ENCODE measurements at regions not wholly inside any gene's neighbourhood (a gene's known extent, or its start where the extent isn't known, plus 50 kb on each side); places are given as distances from the start of the nearest gene placed in this dataset.

DNA sequence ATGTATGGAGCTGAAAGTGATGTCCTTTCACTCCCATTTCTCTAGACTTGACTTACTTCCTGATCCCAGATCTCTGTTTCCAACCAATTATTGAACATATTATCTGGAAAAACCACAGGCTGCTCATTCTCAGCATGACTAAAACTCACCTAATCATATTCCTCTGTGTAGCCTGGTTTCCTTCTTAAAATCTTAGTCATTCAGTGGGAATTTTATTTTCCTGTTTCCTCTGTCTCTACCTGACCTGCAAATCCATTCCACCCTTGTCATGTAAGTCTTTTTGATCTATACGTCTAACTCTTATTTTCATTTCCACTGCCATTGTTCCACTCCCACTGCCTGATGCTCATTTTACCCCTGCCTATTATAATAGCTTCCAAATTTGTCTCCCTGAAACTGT lies 67.9 kb upstream of the APOBEC4 start:
- no peak for DNase-seq
- Histone ChIP-seq H3K27ac (no peak overlapping the region), H3K9me3 (no peaks in the 10 kb centered on the region), H3K4me1 (no peaks in the 10 kb centered on the region), H3K4me3 (no peak overlapping the region), H3K27me3 (no peaks in the 10 kb centered on the region), H3K36me3 (no peaks in the 10 kb centered on the region)
- intact Hi-C loops (cut with DNase I; ENCODE audit: low total_unique reads) (no loop called here), in situ Hi-C loops (cut with MboI; ENCODE audit: low pct_ligation_motif_present in 1 of 4, low pct_unique_long_range_greater_than_20kb in 1 of 4, low sequenced_read_pairs in 3 of 4) (no loop called here)
- WGBS, 2 donors (ENCODE audit: low coverage in 1 of 2): 47 to 89% methylated on average over 1 of the region's 1 CpG
- no peak for TF ChIP-seq POLR2A (IDR thresholded peaks at IDR 0.05)
- TF ChIP-seq POLR2AphosphoS5 (IDR thresholded peaks at IDR 0.05): no peak
- no peak for TF ChIP-seq EP300 (IDR thresholded peaks at IDR 0.05; ENCODE audit: low read depth)
- no peak for TF ChIP-seq CTCF (IDR thresholded peaks at IDR 0.05)

DNA sequence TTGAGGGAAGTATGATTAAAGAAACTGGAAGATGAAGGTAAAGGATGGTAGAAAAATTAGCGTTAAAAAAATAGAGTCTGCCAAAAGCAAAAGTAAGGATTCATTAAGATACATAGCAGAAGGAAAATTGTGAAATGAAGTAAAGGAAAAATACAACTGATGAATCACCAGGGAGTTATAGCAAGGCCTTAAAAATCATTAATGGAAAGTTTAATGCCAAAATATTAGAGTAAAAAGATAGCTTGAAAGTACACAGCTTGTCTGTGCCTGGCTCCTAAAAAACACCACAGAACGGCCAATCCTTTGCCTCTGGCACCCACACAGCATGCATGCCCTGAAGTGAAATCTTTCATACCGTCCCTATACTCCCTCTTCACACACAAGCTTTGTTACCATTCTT lies 66.9 kb upstream of the APOBEC4 start:
- H3K4me1 ChIP-seq: no peaks in the 10 kb centered on the region
- intact Hi-C loops (cut with DNase I; ENCODE audit: low total_unique reads) (no loop called here), in situ Hi-C loops (cut with MboI; ENCODE audit: low pct_ligation_motif_present in 1 of 4, low pct_unique_long_range_greater_than_20kb in 1 of 4, low sequenced_read_pairs in 3 of 4) (no loop called here)
- no peaks in the 10 kb centered on the region for H3K27me3 ChIP-seq
- H3K9me3 ChIP-seq: no peaks in the 10 kb centered on the region
- no peak overlapping the region for H3K27ac ChIP-seq
- H3K4me3 ChIP-seq: no peak overlapping the region
- no peaks in the 10 kb centered on the region for H3K36me3 ChIP-seq
- WGBS, 2 donors (ENCODE audit: low coverage in 1 of 2): 73 to 84% methylated on average over 3 of the region's 3 CpGs
- TF ChIP-seq CTCF (IDR thresholded peaks at IDR 0.05) (no peak), EP300 (IDR thresholded peaks at IDR 0.05; ENCODE audit: low read depth) (no peak), POLR2AphosphoS5 (IDR thresholded peaks at IDR 0.05) (no peak), POLR2A (IDR thresholded peaks at IDR 0.05) (no peak)
- no peak for DNase-seq

DNA sequence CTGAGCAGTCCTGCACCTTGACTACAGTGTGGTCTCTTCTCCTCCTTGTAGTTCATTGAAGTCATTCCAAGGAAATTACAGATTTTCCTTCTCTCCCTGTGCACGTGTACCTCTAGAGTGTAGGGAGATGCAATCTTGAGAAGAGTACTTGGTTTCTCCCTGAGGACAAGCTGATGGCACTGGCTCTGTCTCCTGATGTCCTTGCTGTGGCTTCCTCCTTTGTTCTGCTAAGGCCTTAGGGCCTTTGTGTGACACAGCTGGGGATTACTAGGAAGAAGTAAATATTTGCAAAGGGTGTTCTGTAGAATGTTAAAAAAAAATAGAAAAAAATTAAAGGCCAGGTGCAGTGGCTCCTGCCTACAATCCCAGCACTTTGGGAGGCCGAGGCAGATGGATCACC lies 66.2 kb upstream of the APOBEC4 start:
- Histone ChIP-seq H3K4me1 (no peaks in the 10 kb centered on the region), H3K36me3 (no peaks in the 10 kb centered on the region), H3K9me3 (no peaks in the 10 kb centered on the region), H3K27me3 (no peaks in the 10 kb centered on the region), H3K27ac (no peak overlapping the region), H3K4me3 (no peak overlapping the region)
- TF ChIP-seq CTCF (IDR thresholded peaks at IDR 0.05) (no peak), POLR2A (IDR thresholded peaks at IDR 0.05) (no peak), EP300 (IDR thresholded peaks at IDR 0.05; ENCODE audit: low read depth) (no peak), POLR2AphosphoS5 (IDR thresholded peaks at IDR 0.05) (no peak)
- in situ Hi-C loops (cut with MboI; ENCODE audit: low pct_ligation_motif_present in 1 of 4, low pct_unique_long_range_greater_than_20kb in 1 of 4, low sequenced_read_pairs in 3 of 4) (no loop called here), intact Hi-C loops (cut with DNase I; ENCODE audit: low total_unique reads) (no loop called here)
- WGBS, 2 donors (ENCODE audit: low coverage in 1 of 2): 52% methylated on average over 2 of the region's 2 CpGs; no CpG with 5 or more reads in 1 of the 2 donors
- DNase-seq: no peak

DNA sequence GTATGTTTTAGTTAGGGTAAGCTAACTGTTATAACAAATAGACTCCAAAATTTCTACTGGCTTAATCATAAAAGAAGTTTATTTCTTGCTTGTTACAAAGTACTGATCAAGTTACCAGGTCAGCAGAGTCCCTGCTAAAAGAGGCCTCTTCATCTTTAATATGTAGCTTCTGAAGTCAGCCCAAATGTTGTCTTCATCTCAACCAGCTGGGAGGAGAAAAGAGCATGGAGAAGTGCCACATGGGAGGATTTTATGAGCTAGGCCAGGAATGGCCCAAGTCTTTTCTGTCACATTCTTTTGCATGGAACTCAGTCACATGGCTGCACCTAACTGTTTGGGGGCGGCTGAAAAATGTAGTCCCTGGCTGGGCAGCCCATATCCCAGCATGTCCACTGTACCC lies 63.2 kb upstream of the APOBEC4 start:
- Histone ChIP-seq H3K27ac (no peak overlapping the region), H3K4me1 (no peaks in the 10 kb centered on the region), H3K4me3 (no peak overlapping the region), H3K27me3 (no peaks in the 10 kb centered on the region), H3K9me3 (no peaks in the 10 kb centered on the region), H3K36me3 (no peaks in the 10 kb centered on the region)
- DNase-seq: no peak
- 86% methylated on average over 1 of the region's 1 CpG; no CpG with 5 or more reads in 1 of the 2 donors for WGBS, 2 donors (ENCODE audit: low coverage in 1 of 2)
- no peak for TF ChIP-seq EP300 (IDR thresholded peaks at IDR 0.05; ENCODE audit: low read depth)
- TF ChIP-seq CTCF (IDR thresholded peaks at IDR 0.05): no peak
- no peak for TF ChIP-seq POLR2A (IDR thresholded peaks at IDR 0.05)
- TF ChIP-seq POLR2AphosphoS5 (IDR thresholded peaks at IDR 0.05): no peak
- in situ Hi-C loops (cut with MboI; ENCODE audit: low pct_ligation_motif_present in 1 of 4, low pct_unique_long_range_greater_than_20kb in 1 of 4, low sequenced_read_pairs in 3 of 4): no loop called here
- intact Hi-C loops (cut with DNase I; ENCODE audit: low total_unique reads): no loop called here

All from transverse colon (tissue), 4 donors.